GM18873 (cell line): ENCODE measurements at regions not wholly inside any gene's neighbourhood (a gene's known extent, or its start where the extent isn't known, plus 50 kb on each side); places are given as distances from the start of the nearest gene placed in this dataset.

Experiments
- ATAC-seq: cut with Tn5 transposase; IDR thresholded peaks from one replicate; pipeline ENCODE4 v1.9.1; 2021; ENCODE audit warnings: mild to moderate bottlenecking, moderate library complexity, moderate number of reproducible peaks; ENCODE audit not compliant: unreplicated experiment, low FRiP score

- no peak for ATAC-seq
These were observed 162.8 kb upstream of the ANKH start for GRCh38 chr5:15034379-15034778.

GRCh38 chr5:15031180-15031579, 159.6 kb upstream of the ANKH start:
- ATAC-seq = no peak

DNA sequence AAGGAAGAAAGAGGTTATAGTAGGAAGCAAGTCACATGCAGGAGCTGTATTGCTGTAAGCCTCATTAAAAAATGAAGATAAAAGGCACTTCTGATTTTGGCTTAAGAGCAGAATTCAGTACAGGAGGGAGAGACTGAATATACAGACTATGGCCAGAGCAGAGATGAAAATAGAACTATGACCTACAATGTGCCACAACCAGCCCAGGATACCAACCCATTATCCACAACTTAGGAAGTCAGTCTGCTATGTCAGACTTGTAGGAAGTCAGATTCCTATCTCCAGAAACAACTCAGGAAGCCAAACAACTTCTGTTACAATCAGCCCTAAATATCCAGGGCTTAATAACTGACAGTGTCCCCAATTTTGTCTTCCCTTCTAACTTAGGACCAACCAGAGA, 156.2 kb upstream of the ANKH start:
- no peak for ATAC-seq

DNA sequence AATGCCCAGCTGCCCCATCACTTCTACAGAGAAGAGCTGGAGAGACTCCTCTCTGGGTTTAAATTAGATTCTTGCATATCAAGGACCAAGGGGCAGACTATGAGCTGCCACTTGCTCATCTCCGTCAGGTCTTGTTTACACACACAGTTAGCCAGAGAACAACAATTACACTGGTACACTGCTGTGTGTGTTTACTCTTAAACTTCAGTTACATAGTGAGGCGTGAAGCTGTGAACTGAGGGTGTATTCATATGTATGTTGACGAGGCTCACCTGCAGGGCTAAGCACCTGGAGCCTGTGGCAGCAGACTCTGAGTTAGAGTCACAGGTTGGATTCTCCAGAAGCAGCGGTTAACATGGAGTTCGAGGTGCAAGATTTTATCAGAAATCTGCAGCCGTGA, 155.4 kb upstream of the ANKH start:
- no peak for ATAC-seq

DNA sequence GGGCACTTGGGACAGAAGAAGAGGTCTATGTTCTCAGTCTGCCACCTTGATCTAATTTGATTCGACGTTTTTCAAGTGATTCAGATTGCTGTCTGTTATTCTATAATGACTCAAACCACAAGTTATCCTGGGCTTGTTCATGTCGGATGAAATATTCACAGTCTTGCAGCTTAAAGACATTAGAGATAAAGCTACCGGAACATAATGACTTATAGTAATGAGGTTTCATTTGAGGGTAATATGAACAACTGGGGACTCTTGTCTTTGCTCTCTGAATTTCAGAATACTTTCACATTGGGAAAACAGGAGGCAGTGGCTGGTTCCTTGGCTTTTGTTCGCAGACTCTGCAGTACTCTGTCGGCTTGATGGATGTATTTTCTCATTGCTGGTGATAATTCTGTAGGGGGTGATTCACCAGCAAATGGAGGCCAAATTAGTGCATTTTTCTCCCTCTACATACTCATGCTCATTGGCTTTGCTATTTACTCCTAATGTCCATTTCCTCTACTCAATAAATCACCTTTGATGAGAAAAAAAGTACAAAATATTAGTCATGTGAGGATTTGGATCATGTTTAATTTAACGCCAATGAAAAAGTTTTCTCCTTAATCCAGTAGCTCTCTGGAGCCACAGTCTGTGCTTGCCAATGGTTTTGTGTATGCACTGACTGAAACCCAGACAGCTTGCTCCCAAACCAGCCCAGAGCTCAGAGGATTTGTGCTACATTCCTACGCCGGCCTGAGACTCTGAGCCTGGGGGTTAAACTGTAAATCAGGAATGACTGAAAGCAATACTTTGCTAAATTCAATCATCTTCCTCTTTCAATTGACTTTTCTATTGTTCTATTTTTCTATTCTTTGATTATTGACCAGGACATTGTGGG, 154.7 kb upstream of the ANKH start:
- no peak for ATAC-seq

DNA sequence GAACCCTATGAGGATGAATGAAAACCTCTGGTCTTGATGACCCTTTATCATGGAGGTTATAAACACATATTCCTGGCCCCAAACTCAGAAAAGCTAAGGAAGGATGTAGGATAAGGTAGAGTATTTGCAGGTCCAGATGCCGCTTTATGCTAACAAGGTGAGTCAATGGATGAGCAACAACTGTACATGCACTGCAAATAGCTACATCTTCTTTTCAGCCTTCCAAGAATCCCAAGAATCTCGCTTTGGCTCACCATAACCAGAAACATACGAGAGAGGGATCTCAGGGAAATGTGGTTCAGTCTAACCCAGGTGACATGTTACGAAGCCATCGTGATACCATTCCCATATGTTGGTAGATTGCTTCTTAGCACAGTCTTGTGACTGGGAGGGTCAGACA, 152.3 kb upstream of the ANKH start:
- ATAC-seq = no peak

DNA sequence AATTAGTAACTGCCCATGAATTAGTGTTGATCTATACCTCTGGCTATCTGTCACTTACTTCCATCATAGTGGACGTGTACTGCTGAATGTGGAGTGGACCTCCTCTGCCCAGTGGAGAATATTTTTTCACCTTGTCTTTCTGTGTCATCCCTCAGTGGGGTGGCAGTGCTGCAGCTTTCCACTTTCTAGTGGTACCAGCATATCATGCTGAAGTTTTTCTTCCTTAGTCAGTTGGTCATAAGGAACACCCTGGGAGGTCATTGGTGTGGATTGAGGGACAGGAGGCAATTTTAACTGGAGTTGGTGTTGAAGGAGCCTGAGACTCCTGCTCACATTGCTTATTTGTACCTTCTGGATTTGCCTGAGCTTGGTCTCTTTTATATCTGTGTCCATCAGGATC, 151.7 kb upstream of the ANKH start:
- no peak for ATAC-seq

- no peak for ATAC-seq
These were observed 149.9 kb upstream of the ANKH start for GRCh38 chr5:15021266-15022046.

DNA sequence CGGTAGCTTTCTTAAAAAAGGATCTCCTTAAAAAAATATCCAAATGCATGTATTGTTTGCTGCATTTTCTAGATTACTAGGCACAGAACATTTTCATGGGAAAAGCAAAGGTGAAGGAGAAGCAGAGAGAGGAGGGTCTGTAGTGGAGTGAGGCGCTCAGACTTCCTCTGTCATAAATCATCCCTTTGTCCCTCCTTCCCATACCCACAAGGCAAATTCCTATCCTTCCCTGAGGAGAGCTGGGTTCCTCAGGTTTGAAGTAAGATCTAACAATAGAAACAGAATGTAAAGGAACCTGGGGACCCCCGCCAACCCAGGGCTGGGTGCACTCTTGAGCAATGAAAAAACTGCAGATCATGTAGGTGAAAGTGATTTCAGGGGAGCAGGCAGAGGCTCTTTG, 149.2 kb upstream of the ANKH start:
- ATAC-seq = no peak

GRCh38 chr5:15014809-15015208, 143.2 kb upstream of the ANKH start:
- ATAC-seq = no peak

DNA sequence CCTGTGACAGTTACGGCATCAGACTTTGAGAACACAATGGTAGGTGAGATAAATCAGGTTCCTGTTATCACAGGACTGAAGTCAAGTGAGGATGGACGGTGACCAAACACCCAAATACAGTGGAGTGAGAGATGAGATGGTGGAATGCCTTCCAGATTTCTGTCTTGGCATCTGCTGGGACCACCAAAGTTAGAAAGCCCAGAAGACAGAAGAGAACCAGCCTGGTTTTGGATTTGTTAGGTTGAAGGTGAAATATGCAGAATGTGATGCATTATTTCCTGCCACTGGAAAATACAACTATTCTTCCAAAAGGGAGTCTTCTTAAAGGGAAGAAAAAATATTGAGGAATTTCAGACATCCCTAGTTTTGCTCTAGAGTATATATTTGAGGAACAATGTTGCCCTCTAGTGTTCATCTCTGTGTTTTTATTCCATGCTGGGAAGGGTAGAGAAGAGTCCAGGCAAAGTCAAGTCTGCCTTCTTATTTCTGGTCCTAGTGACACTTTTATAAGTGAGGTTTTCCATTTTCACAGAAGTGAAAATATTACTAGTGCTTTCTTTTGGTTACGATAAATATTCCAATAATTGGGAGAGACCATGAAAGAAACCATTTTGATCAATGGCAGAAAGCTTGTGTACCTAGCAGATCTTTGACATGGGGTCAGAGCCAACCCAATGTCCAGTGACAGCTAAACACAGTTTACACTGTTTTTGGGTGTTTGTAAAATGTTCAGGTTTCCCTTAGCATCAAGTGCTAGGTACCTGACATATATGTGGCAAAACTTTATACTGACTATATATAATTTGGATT, 142.3 kb upstream of the ANKH start:
- ATAC-seq = peak; percentile 59

- ATAC-seq = no peak
These were observed 140.5 kb upstream of the ANKH start for GRCh38 chr5:15012061-15012460.

DNA sequence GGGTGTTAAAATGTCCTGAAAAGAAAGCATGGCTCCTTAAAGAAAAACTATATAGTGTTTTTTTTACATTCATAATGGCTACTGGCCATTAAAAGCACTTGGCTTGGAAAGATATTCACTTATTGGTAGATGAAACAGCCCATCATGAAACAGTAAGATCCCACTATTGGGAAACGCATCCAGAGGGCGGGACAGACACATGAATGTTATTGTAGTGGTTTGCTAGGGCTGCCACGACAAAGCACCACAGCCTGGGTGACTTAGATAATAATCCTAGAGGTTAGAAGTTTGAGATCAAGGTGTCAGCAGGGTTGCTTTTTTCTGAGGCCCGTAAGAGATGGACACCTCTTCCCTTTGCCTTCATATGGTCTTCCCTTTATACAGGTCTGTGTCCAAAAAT, 139.4 kb upstream of the ANKH start:
- ATAC-seq = no peak

DNA sequence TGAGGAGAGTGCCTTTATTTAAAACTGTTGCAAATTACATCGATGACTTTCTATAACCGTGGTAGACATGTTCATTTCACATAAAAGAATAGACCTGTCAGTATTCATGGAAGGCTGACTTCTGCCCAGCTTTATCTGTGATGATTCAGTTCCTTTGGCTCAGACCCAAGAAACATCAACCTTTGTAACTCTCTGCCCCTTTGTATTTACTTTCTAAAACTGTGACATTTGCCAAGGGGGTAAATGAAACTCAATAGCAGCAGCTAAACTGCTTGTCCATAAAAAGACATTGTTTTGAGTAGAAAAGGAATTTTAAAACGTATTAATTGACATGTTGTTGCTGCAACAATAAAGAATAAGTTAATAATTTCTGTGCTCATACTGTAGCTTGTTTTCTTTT, 137.8 kb upstream of the ANKH start:
- ATAC-seq = no peak

DNA sequence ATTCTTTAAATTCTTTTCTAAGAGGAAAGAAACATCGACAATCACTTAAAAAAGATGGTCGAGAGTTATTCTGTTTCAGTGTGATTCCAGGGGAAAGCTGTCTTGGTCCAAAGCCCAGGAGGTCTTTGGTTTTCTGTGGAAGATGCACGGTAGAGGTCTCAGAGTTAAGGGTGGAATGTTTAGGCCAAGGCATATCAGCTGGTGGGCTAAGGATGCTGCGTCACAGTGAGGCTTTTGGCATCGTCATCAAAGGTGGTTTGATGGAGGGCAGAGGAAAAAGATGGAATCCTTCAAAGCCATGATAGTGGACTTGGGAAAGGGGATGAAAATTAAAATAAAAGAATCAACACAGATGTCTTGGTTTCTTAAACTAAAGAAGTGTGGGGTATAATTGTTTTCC, 137.3 kb upstream of the ANKH start:
- no peak for ATAC-seq

GRCh38 chr5:15008476-15008875, 136.9 kb upstream of the ANKH start:
- ATAC-seq = no peak

DNA sequence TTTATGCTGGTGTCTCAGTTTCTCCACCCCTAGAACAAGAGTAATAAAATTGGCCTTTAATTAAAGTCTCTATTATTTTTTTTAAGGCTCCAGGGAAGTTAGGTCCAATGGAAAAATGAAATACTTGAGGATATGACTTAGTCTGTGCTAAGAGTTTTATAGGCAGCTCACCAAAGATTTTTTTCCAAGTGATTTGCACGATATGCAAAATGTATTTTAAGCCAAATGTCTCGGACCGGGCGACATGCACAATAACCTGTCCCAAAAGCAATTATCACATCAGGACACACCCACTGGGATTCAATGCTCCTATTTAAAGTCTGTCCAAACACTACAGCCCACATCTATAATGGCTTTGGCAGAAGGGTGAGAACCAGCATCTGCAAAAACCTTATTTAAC, 136.1 kb upstream of the ANKH start:
- no peak for ATAC-seq

GRCh38 chr5:15004506-15004905, 132.9 kb upstream of the ANKH start:
- no peak for ATAC-seq

DNA sequence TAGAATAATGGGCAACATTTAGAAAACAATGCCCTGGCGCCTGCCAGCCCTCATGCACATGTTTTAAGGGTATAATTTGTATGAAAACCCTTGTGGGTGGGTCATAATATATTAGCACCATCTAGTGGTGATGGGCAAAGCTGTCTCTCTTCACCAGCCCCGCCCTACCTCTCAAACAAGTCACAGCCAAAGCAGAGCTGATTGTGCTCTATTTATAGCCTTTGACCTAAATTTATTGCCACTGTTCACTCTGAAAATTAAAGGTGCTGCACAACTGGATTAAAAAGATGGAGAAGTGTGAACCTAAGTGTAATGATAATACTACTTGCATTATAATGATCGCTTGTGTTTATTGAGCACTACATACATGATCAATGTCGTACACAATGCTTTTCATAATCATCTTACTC, 131.9 kb upstream of the ANKH start:
- ATAC-seq = peak; percentile 84

DNA sequence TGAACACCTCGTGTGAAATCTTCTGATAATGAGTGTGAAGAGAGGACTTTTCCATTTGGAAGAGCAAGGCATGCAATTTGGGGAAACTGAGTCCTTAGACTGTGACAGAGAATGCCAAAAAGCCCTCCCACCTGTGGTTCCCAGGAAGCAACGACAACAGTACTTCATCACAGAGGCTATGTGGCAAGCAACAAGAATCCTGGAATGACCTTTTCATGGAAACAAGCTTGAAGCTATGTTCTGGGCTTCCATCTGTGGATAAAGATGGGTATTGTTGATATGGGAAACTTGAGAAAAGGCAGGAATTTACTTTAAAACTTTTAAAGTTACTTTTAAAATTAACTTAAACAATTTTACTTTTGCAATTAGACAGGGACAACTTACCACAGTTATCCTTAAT, 131.2 kb upstream of the ANKH start:
- ATAC-seq = no peak

GRCh38 chr5:15002173-15002572, 130.6 kb upstream of the ANKH start:
- ATAC-seq = no peak
